ENCODE measurements at regions not wholly inside any gene's neighbourhood (a gene's known extent, or its start where the extent isn't known, plus 50 kb on each side); places are given as distances from the start of the nearest gene placed in this dataset.
A peak's percentile ranks its signal among the peaks of the same experiment; 100 is the strongest.

DNA sequence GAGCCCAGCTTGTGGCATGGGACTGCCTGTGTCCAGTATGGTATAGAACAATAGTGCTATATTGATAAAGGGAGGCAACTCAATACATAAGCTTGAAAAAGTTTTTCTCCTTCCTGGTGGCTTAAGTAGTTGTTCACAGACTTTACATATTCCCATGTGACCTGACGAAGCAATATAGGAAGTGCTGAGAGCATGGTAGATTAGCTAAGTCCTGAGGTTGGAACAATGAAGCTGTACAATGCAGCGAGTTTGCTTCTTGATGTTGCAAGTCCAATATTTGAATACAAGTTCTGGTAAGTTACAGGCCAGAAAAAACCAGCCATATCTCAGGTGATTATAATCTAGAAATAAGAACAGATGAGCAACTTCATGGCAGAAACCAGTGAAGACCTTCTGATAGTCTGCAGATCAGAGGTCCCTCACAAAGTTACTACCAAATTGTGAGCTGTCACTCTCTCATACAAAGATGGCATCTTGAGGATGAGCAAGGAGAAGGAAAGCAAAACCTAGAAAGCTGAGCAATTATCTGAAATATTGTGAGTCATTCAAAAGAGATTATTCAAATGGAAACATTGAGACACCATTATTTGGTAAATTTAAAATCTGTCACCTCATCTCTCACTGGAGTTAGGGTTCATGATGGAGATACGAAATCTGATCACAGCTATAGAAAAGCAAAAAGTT, 72.9 kb upstream of the BTG1 start:
- DNase-seq (no peak), ATAC-seq (peak in 1 of 3 donors; percentile 36)
- H3K9me3 Mint-ChIP-seq = no peaks in the 10 kb centered on the region
- Histone ChIP-seq H3K27me3 (ENCODE audit: control insufficient read depth, insufficient read depth, low read length) (no peaks in the 10 kb centered on the region), H3K9me3 (ENCODE audit: control insufficient read depth, insufficient read depth, low read length) (no peaks in the 10 kb centered on the region), H3K36me3 (ENCODE audit: control insufficient read depth, insufficient read depth, low read length) (no peaks in the 10 kb centered on the region), H3K4me1 (ENCODE audit: control insufficient read depth, insufficient read depth, low read length) (no peaks in the 10 kb centered on the region), H3K27ac (ENCODE audit: low read length) (no peak overlapping the region), H3K4me3 (ENCODE audit: low read length) (no peak overlapping the region)
- 69% methylated on average over 2 of the region's 3 CpGs for WGBS (ENCODE audit: insufficient coverage)
- TF ChIP-seq, protein P1, sequence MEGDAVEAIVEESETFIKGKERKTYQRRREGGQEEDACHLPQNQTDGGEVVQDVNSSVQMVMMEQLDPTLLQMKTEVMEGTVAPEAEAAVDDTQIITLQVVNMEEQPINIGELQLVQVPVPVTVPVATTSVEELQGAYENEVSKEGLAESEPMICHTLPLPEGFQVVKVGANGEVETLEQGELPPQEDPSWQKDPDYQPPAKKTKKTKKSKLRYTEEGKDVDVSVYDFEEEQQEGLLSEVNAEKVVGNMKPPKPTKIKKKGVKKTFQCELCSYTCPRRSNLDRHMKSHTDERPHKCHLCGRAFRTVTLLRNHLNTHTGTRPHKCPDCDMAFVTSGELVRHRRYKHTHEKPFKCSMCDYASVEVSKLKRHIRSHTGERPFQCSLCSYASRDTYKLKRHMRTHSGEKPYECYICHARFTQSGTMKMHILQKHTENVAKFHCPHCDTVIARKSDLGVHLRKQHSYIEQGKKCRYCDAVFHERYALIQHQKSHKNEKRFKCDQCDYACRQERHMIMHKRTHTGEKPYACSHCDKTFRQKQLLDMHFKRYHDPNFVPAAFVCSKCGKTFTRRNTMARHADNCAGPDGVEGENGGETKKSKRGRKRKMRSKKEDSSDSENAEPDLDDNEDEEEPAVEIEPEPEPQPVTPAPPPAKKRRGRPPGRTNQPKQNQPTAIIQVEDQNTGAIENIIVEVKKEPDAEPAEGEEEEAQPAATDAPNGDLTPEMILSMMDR (IDR thresholded peaks at IDR 0.05) = no peak
- H3K4me1 Mint-ChIP-seq = peaks cover 0 to 5% of the 10 kb centered on the region in 2 donors
- H3K36me3 Mint-ChIP-seq = no peaks in the 10 kb centered on the region
- no peak overlapping the region for H3K27ac Mint-ChIP-seq
- H3K4me3 Mint-ChIP-seq = no peak overlapping the region
- H3K27me3 Mint-ChIP-seq (ENCODE audit: low read depth in 2 of 2) = peaks cover 0 to 8% of the 10 kb centered on the region in 2 donors
- intact Hi-C loops (cut with micrococcal nuclease) = no loop called here

DNA sequence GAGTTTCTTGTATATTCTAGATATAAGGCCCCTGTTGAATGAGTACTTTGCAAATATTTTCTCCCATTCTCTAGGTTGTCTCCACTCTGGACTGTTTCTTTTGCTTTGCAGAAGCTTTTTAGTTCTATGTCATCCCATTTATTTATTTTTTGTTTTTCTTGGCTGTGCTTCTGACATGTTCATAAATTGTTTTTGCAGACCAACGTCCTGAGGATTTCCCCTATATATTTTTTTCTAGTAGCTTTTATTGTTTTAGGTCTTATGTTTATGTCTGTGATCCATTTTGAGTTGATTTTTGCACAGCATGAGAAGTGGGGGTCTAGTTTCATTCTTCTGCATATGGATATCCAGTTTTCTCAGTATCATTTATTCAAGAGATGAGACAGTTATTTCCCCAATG, 70.4 kb upstream of the BTG1 start:
- H3K36me3 Mint-ChIP-seq = no peaks in the 10 kb centered on the region
- Histone ChIP-seq H3K27ac (ENCODE audit: low read length) (no peak overlapping the region), H3K36me3 (ENCODE audit: control insufficient read depth, insufficient read depth, low read length) (no peaks in the 10 kb centered on the region), H3K4me1 (ENCODE audit: control insufficient read depth, insufficient read depth, low read length) (no peaks in the 10 kb centered on the region), H3K9me3 (ENCODE audit: control insufficient read depth, insufficient read depth, low read length) (no peaks in the 10 kb centered on the region), H3K27me3 (ENCODE audit: control insufficient read depth, insufficient read depth, low read length) (no peaks in the 10 kb centered on the region), H3K4me3 (ENCODE audit: low read length) (no peak overlapping the region)
- no peak overlapping the region for H3K27ac Mint-ChIP-seq
- H3K27me3 Mint-ChIP-seq (ENCODE audit: low read depth in 2 of 2) = no peaks in the 10 kb centered on the region
- intact Hi-C loops (cut with micrococcal nuclease) = no loop called here
- DNase-seq = no peak
- TF ChIP-seq, protein P1 (IDR thresholded peaks at IDR 0.05) = no peak
- WGBS (ENCODE audit: insufficient coverage) = no CpG with 5 or more reads among the region's 1 CpG
- H3K9me3 Mint-ChIP-seq = no peaks in the 10 kb centered on the region
- H3K4me3 Mint-ChIP-seq = no peak overlapping the region
- peaks cover 0 to 5% of the 10 kb centered on the region in 2 donors for H3K4me1 Mint-ChIP-seq
- no peak for ATAC-seq

DNA sequence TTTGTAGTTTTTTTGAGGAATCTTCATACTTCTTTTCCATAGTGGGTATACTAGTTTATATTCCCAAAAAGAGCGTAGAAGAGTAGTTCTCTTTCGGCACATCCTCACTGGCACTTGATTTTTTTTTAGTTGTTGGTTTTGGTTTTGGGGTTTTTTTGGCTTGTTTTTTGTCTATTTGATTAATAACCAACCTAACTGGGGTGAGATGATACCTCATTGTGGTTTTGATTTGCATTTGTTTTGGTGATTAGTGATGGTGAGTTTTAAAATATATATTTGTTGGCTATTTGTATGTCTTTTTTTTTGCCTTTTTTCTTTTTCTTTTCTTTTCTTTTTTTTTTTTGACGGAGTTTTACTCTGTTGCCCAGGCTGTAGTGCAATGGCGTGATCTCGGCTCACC, 69.7 kb upstream of the BTG1 start:
- no peak for DNase-seq
- Histone ChIP-seq H3K27me3 (ENCODE audit: control insufficient read depth, insufficient read depth, low read length) (no peaks in the 10 kb centered on the region), H3K27ac (ENCODE audit: low read length) (no peak overlapping the region), H3K9me3 (ENCODE audit: control insufficient read depth, insufficient read depth, low read length) (no peaks in the 10 kb centered on the region), H3K4me3 (ENCODE audit: low read length) (no peak overlapping the region), H3K36me3 (ENCODE audit: control insufficient read depth, insufficient read depth, low read length) (no peaks in the 10 kb centered on the region), H3K4me1 (ENCODE audit: control insufficient read depth, insufficient read depth, low read length) (no peaks in the 10 kb centered on the region)
- intact Hi-C loops (cut with micrococcal nuclease) = no loop called here
- TF ChIP-seq, protein P1 (IDR thresholded peaks at IDR 0.05) = no peak
- Mint-ChIP-seq H3K4me3 (no peak overlapping the region), H3K27ac (no peak overlapping the region), H3K9me3 (no peaks in the 10 kb centered on the region), H3K27me3 (ENCODE audit: low read depth in 2 of 2) (no peaks in the 10 kb centered on the region), H3K36me3 (no peaks in the 10 kb centered on the region), H3K4me1 (peaks cover 1 to 6% of the 10 kb centered on the region in 2 donors)
- WGBS (ENCODE audit: insufficient coverage) = 100% methylated on average over 2 of the region's 5 CpGs
- ATAC-seq = no peak

DNA sequence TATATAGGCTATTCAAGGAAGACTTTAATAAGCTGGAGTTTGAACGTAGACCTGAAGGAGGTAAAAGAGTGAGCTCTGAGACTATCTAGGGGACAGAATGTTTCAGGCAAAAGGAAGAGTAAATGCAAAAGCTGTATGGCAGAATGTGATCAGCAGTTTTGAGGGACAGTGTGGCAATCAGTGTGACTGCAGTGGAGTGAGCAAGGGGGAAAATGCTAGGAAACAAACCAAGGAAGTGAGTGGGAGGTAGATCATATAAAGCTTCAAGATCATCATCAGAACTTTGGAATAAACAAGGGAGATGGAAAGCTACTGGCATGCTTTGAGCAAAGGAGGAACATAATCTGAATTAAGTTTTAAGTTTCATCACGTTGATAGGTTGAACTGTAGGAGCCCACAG, 67.5 kb upstream of the BTG1 start:
- no peak for ATAC-seq
- Mint-ChIP-seq H3K9me3 (no peaks in the 10 kb centered on the region), H3K4me1 (peaks cover 19 to 23% of the 10 kb centered on the region in 2 donors), H3K36me3 (no peaks in the 10 kb centered on the region), H3K4me3 (no peak overlapping the region), H3K27ac (no peak overlapping the region), H3K27me3 (ENCODE audit: low read depth in 2 of 2) (no peaks in the 10 kb centered on the region)
- intact Hi-C loops (cut with micrococcal nuclease) = no loop called here
- Histone ChIP-seq H3K27ac (ENCODE audit: low read length) (no peak overlapping the region), H3K9me3 (ENCODE audit: control insufficient read depth, insufficient read depth, low read length) (no peaks in the 10 kb centered on the region), H3K4me1 (ENCODE audit: control insufficient read depth, insufficient read depth, low read length) (peaks cover 15% of the 10 kb centered on the region), H3K27me3 (ENCODE audit: control insufficient read depth, insufficient read depth, low read length) (no peaks in the 10 kb centered on the region), H3K36me3 (ENCODE audit: control insufficient read depth, insufficient read depth, low read length) (no peaks in the 10 kb centered on the region), H3K4me3 (ENCODE audit: low read length) (no peak overlapping the region)
- TF ChIP-seq, protein P1 (IDR thresholded peaks at IDR 0.05) = no peak
- WGBS (ENCODE audit: insufficient coverage) = 88% methylated on average over 2 of the region's 2 CpGs
- no peak for DNase-seq

Data from natural killer cell (primary cell).